GM19455 (cell line): ENCODE measurements at regions not wholly inside any gene's neighbourhood (a gene's known extent, or its start where the extent isn't known, plus 50 kb on each side); places are given as distances from the start of the nearest gene placed in this dataset.
"Not testable (repeated sequence)": the region's sequence is repeated elsewhere in the genome, so short reads cannot be mapped to it uniquely, and the experiment has no call there.

ENCODE experiments used
- ATAC-seq: cut with Tn5 transposase; IDR thresholded peaks from one replicate; pipeline ENCODE4 v1.9.1; 2021; ENCODE audit not compliant: unreplicated experiment

DNA sequence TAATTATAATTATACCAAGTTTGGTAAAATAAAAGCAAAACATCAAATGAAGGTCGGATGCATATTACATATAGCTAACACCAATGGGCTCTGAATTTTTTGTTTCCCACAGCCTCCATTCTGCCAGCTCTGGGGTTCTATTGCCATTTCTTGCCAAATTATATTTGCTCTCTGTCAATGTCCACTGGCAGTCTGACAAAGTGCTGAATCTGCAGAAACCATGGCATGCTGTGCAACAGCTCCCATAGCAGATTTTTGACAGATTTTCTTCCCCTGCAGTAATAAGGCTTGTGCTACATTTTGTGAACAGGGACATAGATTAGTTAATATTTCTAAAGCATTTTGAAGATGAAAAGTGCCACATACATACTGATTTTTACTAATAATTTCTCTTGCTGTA, 1102.1 kb downstream of the DIAPH3 start:
- no peak for ATAC-seq

DNA sequence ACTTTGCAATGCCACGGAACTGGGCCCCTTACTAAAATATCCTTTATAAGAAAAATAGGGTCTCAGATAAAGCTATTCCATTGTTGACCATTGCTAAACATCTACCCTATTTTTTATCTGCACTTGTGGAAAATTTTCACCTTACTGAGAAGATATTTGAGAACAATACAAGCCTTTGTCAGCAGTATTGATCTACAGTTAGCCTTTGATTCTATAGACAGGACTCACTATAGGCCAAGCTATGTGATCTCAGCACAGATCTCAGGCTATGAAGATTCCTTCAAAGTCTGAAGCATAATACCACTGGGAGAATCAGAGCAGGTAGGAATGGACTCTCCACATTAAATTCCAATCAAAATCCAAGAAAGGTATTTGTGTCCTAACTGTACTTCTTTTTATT, 1099.7 kb downstream of the DIAPH3 start:
- ATAC-seq = no peak

DNA sequence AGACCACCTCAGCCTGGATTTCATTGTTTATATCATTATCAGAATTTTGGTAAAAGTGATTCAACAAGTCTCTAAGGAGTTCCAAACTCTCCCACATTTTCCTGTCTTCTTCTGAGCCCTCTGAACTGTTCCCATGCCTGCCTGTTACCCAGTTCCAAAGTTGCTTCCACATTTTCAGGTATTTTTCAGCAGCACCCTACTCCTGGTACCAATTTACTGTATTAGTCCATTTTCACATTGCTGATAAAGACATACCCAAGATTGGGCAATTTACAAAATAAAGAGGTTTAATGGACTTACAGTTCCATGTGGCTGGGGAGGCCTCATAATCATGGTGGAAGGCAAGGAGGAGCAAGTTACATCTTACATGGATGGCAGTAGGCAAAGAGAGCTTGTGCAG, 1087.3 kb downstream of the DIAPH3 start:
- ATAC-seq = not testable (repeated sequence)

- ATAC-seq = no peak
Measured at GRCh38 chr13:59086147-59086546, 1077.6 kb downstream of the DIAPH3 start.

GRCh38 chr13:59088716-59089115, 1075.0 kb downstream of the DIAPH3 start:
- no peak for ATAC-seq

GRCh38 chr13:59094181-59094580, 1069.5 kb downstream of the DIAPH3 start:
- no peak for ATAC-seq

DNA sequence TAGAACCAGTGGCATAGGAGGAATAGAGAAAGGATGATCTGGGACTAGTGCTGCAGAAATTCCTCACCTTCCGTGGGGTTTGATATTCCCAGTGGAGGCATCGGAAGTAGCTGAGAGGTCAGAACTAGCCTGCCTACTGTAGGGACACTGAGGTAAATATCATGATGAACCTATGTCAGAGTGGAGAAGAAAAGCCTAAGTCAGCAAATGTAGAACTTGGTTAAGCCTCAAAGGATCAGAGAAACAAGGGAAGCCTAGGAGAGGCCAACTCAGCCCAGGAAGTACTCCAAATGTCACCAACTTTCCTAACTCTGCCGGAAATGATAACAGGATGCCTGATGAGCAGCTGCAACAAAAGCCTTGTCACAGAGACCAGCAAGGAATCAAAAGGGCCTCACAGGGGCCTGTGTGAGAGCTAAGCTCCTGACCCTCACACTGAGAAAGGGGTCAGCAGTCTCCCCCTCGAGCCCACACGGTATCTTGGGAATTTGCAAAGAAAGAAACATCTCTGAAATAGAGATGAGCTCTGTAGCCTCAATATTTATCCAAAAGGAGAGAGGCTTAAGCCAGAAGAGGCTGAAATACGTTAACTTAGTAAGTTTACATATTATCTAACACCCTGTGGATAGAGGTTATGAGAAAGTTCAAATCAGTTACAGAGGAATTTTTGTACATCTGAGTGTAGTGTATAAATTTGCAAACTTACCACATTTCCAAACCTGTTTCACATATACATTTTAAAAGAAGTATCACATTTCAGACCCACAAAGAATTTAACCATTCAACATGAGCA, 1064.3 kb downstream of the DIAPH3 start:
- no peak for ATAC-seq

DNA sequence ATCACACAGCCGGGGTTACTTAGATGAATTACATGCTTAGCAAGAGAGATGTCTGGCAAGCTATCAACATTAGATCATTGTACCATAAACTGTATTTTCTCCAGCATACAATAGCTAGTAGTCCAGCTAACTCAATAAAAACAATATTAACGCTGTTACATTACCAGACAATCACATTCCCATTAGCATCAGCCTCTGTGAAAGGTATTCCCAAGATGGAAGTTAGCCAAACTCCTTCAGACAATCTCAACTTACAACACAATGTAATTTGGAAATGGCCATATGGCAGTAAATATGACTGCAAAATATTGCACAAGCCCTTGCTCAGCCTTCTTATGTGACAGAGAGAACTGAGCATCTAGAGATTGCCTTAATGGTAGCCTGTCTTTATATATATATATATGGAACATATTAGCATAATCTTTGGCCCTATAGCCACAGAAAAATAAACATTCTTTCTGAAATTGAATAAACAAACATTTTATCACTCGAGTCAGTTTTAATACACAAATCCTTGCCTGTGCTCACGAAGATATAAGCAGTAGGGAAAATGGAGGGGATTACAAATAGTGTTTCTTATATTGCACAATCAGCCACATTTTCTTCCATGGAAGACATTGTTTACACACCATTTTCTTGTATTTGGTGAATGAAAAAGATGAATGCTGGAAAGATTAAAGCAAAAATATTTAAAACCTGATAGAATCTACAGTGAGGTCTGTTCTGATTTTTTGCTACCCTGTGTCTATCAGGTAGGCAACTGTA, 1060.5 kb downstream of the DIAPH3 start:
- ATAC-seq = no peak

DNA sequence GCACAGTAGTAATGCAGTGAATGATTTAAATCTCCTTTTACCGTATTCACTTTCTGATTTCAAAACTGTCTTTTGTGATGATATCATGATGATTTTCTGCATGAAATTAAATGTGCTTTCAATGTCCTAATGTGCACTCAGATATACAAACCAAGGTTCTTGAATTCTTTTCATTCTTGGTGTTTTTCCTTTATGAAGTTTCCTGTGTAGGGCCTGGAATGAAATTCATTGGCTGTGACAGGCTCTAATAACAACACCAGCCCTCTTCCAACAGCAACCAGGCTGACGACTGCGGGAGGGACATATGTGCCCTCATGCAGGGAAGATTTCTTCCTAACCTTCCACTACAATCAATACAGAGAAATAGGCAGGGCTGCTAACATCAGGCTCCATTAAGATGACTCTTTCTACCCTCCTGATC, 1052.0 kb downstream of the DIAPH3 start:
- ATAC-seq = no peak

DNA sequence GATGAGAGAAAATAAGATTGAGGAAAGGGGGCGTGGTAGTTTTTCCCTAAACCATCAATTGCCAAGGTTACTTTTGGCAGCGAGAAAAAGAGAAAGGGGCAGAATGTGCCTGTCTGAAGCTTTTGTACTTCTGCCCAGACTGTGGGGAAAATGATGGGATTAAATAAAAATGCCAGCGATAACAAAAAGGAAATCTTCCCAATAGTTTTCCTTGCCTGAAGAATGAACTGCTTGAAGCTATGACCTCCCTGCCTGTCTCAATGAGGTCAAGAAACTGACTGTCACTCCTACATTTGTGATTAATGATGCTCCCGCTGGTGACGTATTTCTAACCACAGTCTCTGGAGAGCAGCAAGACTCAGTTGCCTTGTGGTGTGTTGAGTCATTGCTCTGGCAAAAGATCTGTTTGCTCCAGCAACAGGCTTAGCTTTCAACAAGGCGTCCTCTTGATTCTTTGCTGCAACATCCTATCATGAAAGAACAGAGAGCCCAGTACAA, 1051.5 kb downstream of the DIAPH3 start:
- ATAC-seq = no peak

- ATAC-seq = no peak
Measured at GRCh38 chr13:59119475-59119874, 1044.3 kb downstream of the DIAPH3 start.

- ATAC-seq = no peak
Measured at GRCh38 chr13:59120297-59120843, 1043.4 kb downstream of the DIAPH3 start.

- no peak for ATAC-seq
Measured at GRCh38 chr13:59121507-59121906, 1042.2 kb downstream of the DIAPH3 start.

GRCh38 chr13:59126474-59126873, 1037.3 kb downstream of the DIAPH3 start:
- ATAC-seq = no peak

DNA sequence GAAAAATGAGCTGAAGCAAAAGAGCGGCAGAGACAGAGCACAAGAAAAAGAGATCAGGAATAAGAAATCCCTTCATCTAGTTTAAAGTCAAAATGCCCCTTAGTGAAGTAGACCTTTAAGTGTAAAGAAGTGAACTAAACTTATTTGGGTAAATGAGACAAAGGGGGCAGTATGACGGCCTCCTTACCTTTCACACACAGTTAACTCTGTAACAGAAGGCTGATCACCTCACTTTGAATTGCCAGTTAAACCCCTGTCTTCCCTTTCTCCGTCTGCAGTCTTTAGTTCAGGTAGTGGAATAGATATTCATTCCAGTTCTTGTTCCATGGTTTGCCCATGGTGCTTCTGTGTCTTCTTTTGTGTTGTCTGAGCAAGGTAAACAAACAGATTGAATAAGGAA, 1029.8 kb downstream of the DIAPH3 start:
- ATAC-seq = no peak

GRCh38 chr13:59144700-59145099, 1019.0 kb downstream of the DIAPH3 start:
- no peak for ATAC-seq

DNA sequence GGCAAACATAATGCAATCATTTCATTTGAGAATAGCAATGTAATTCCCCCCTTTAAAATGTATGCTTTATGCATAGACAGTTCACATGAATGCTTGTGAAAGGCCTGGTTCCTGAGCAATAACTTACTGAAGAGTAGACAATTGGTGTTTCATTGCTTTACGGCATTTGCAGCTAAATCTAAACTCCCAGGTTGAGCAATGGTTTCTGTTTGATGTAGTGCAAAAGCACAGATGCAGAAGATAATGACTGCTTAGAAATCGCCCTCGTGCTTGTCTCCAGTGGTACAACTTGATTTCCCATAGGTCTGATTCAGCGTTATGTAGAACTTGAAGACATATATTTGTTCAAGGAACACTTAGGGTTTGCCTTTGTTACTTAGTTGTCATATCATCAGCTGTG, 1018.3 kb downstream of the DIAPH3 start:
- ATAC-seq = no peak

- ATAC-seq = no peak
Measured at GRCh38 chr13:59157181-59157580, 1006.5 kb downstream of the DIAPH3 start.

GRCh38 chr13:59166174-59166573, 997.6 kb downstream of the DIAPH3 start:
- no peak for ATAC-seq

GRCh38 chr13:59172076-59172475, 991.7 kb downstream of the DIAPH3 start:
- no peak for ATAC-seq

DNA sequence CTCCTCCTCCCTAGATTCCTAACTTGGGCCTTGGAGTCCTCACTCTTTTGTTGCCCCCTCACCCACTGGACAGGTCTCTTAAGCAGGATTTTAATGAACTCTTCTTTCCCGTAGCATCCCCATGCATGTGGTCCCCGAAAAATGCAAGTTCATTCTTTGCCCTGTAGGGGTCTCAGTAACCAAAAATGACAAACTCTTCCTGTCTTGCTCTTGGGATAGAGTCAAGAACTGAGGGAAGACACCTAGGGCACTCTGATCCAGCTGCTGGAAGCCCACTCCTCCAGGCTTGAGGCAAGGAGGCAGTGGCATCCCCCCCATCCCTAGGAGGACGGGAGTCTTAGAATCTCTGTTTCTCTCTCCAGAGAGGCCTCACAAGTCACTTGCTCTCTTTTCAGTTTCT, 987.0 kb downstream of the DIAPH3 start:
- no peak for ATAC-seq

- no peak for ATAC-seq
Measured at GRCh38 chr13:59178344-59178743, 985.4 kb downstream of the DIAPH3 start.
